B cell (primary cell): ENCODE measurements at regions not wholly inside any gene's neighbourhood (a gene's known extent, or its start where the extent isn't known, plus 50 kb on each side); places are given as distances from the start of the nearest gene placed in this dataset.
"Not testable (repeated sequence)": the region's sequence is repeated elsewhere in the genome, so short reads cannot be mapped to it uniquely, and the experiment has no call there.

ENCODE experiments used
- ATAC-seq: fragments of 200-7000 bp; cut with Tn5 transposase; one replicate; pipeline ENCODE4 v1.10.0; 2021; ENCODE audit warnings: low read depth, mild to moderate bottlenecking, moderate number of reproducible peaks, moderate library complexity
- CTCF ChIA-PET: fragments of 350-600 bp; sonication (Branson Sonifier 250); formaldehyde crosslinking; loops from one replicate; lab custom pipeline; 2021; ENCODE audit warnings: antibody characterized with exemption, inconsistent platforms; lab: Charles Lee
- POLR2A ChIA-PET: fragments of 350-600 bp; sonication (Branson Sonifier 250); formaldehyde crosslinking; loops from one replicate; lab custom pipeline; 2021; ENCODE audit warnings: antibody characterized with exemption; lab: Charles Lee
- DNase-seq: peaks from one replicate; pipeline ENCODE4 v3.0.0; 2013
- H2AFZ ChIP-seq: 2 replicates; pipeline ENCODE4 v1.6.1; 2012; ENCODE audit warnings: mild to moderate bottlenecking, low read depth, low read length; ENCODE audit not compliant: insufficient read depth, poor library complexity, severe bottlenecking
- H3K27ac ChIP-seq, 2 donors: 1 replicate in 1 of 2; 2 replicates in 1 of 2; pipeline ENCODE4 v1.5.1; 2012 to 2013; ENCODE audit warnings: low read length in 2 of 2, mild to moderate bottlenecking in 2 of 2, moderate library complexity in 1 of 2
- H3K27me3 ChIP-seq, 4 experiments: fragments of 200-600 bp in 1 of 4; sonication (generic) in 1 of 4; replicated peaks in 1 of 4; 1 replicate in 2 of 4; 2 replicates in 2 of 4; pipeline versions ENCODE4 v1.6.1 to v1.7.0; 2013 to 2016; ENCODE audit warnings: low read length in 3 of 4, mild to moderate bottlenecking in 2 of 4, mixed read lengths in 1 of 4, moderate library complexity in 1 of 4; ENCODE audit not compliant: insufficient read depth in 4 of 4, control insufficient read depth in 3 of 4; ENCODE audit errors: control extremely low read depth in 1 of 4
- H3K36me3 ChIP-seq, 2 experiments: replicated peaks in 1 of 2; 1 replicate in 1 of 2; 2 replicates in 1 of 2; pipeline versions ENCODE4 v1.6.1 to v1.7.1; 2013; ENCODE audit warnings: low read length in 1 of 2; ENCODE audit not compliant: insufficient read depth in 2 of 2, control insufficient read depth in 1 of 2; ENCODE audit errors: control extremely low read depth in 1 of 2, extremely low read depth in 1 of 2
- H3K4me1 ChIP-seq, 2 donors: fragments of 200-600 bp in 1 of 2; sonication (generic) in 1 of 2; 1 replicate in 1 of 2; 2 replicates in 1 of 2; pipeline versions ENCODE4 v1.5.1 to v1.6.1; 2013 to 2017; ENCODE audit warnings: low read length in 2 of 2; ENCODE audit not compliant: control insufficient read depth in 2 of 2, insufficient read depth in 2 of 2
- H3K4me2 ChIP-seq: replicated peaks from 2 replicates; pipeline ENCODE3; 2012; ENCODE audit warnings: mild to moderate bottlenecking, low read depth, low read length; ENCODE audit not compliant: poor library complexity, severe bottlenecking
- H3K4me3 ChIP-seq, 5 experiments: fragments of 200-600 bp in 1 of 5; sonication (generic) in 1 of 5; 1 replicate in 3 of 5; 2 replicates in 2 of 5; pipeline versions ENCODE4 v1.5.1 to v1.7.0; 2011 to 2016; ENCODE audit warnings: low read length in 4 of 5, mild to moderate bottlenecking in 4 of 5, low read depth in 2 of 5, control low read depth in 1 of 5, moderate library complexity in 1 of 5; ENCODE audit not compliant: insufficient read depth in 1 of 5; ENCODE audit errors: control extremely low read depth in 1 of 5, extremely low read depth in 1 of 5
- H3K79me2 ChIP-seq: fragments of 200-600 bp; sonication (generic); one replicate; pipeline ENCODE4 v1.6.0; 2016; ENCODE audit warnings: low read length; ENCODE audit not compliant: control insufficient read depth, insufficient read depth
- H3K9ac ChIP-seq: fragments of 200-600 bp; sonication (generic); 2 replicates; pipeline ENCODE4 v1.6.1; 2017; ENCODE audit warnings: mild to moderate bottlenecking, low read length, moderate library complexity
- H3K9me3 ChIP-seq, 3 donors: one replicate each; pipeline versions ENCODE4 v1.6.1 to v1.7.1; 2013; ENCODE audit warnings: low read length in 2 of 3; ENCODE audit not compliant: control insufficient read depth in 2 of 3, insufficient read depth in 1 of 3; ENCODE audit errors: control extremely low read depth in 1 of 3
- H4K20me1 ChIP-seq: 2 replicates; pipeline ENCODE4 v1.6.0; 2012; ENCODE audit warnings: mild to moderate bottlenecking, low read length; ENCODE audit not compliant: insufficient read depth, control insufficient read depth, poor library complexity, severe bottlenecking
- H3K27ac Mint-ChIP-seq: one replicate; pipeline ENCODE4 v1.8.0; 2021; ENCODE audit warnings: mixed read lengths
- H3K27me3 Mint-ChIP-seq: one replicate; pipeline ENCODE4 v1.8.0; 2021; ENCODE audit warnings: mixed read lengths
- H3K4me1 Mint-ChIP-seq: one replicate; pipeline ENCODE4 v1.8.0; 2021; ENCODE audit warnings: mixed read lengths
- H3K4me3 Mint-ChIP-seq: one replicate; pipeline ENCODE4 v1.8.0; 2021; ENCODE audit warnings: mixed read lengths
- H3K9me3 Mint-ChIP-seq: one replicate; pipeline ENCODE4 v1.8.0; 2022; ENCODE audit warnings: mixed read lengths; ENCODE audit not compliant: insufficient read depth
- EZH2 ChIP-seq: IDR thresholded peaks from 2 replicates; pipeline ENCODE4 v1.6.1; 2012; ENCODE audit warnings: borderline replicate concordance, low read depth, mild to moderate bottlenecking, moderate library complexity, low read length; ENCODE audit not compliant: insufficient read depth, poor library complexity, severe bottlenecking
- WGBS: methylation state at CpG from one replicate; pipeline ENCODE4 v1.1.5; 2013; ENCODE audit warnings: missing lambda C conversion rate; ENCODE audit not compliant: insufficient coverage; 5-methylcytosine and 5-hydroxymethylcytosine counted together
- intact Hi-C: fragments of 100-400 bp; cut with micrococcal nuclease; formaldehyde crosslinking; loops from one replicate; pipeline ENCODE4 v1.10.0; 2022
- TF ChIP-seq, protein P1 (sequence below): fragments of 200-600 bp; IDR thresholded peaks from one replicate; pipeline ENCODE4 v1.8.0; 2022; ENCODE audit warnings: antibody characterized with exemption, mild to moderate bottlenecking

DNA sequence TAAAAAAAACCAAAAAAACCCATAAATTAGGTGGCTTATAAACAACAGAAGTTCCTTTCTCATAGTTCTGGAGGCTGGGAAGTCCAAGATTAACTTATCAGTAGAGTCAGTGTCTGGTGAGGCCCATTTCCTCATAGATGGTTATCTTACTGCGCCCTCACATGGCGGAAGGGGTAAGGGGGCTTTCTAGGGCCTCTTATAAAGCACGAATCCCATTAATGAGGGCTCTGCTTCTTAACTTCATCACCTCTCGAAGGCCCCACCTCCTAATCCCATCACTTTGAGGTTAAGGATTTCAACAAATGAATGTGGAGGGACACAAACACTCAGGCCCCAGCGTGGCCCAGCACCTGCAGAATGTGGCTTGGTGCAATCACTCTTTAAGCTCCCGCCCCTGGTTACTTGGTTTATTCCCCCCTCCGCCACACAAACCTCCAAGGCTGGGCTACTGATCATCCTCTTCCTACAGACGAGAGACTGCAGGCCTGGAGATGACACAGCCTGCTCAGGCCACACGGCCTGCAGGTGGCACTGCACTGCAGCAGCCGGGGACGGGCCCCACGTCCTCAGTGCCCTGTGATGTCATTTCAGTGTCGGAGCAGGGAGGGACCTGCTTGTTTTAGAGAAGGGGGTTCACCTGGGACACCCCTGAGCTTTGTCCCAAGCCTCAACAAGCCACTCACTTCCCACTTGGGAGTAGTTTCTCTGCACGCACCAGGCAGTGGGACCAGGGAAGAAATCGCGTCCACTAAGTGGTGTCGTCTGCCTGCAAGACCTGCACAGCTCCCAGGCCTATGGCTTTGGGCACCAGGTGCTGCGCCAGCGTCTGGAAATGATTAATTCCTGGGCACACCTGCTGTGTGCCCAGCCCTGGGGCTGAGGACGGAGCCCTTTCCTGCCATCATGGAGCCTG, 178.5 kb downstream of the NPIPB11 start:
- H3K9me3 ChIP-seq, H4K20me1 ChIP-seq, H3K27me3 Mint-ChIP-seq, H3K9ac ChIP-seq, H3K9me3 Mint-ChIP-seq, H3K4me2 ChIP-seq, POLR2A ChIA-PET, H3K36me3 ChIP-seq, CTCF ChIA-PET, H3K27me3 ChIP-seq, intact Hi-C loops, H3K4me3 Mint-ChIP-seq, H3K79me2 ChIP-seq, H3K4me1 ChIP-seq, H2AFZ ChIP-seq, H3K27ac ChIP-seq, H3K27ac Mint-ChIP-seq, H3K4me3 ChIP-seq: not testable (repeated sequence)
- DNase-seq = peak; percentile 80
- peaks cover 11% of the 10 kb centered on the region for H3K4me1 Mint-ChIP-seq
- peak; percentile 99 for ATAC-seq
- TF ChIP-seq, protein P1, sequence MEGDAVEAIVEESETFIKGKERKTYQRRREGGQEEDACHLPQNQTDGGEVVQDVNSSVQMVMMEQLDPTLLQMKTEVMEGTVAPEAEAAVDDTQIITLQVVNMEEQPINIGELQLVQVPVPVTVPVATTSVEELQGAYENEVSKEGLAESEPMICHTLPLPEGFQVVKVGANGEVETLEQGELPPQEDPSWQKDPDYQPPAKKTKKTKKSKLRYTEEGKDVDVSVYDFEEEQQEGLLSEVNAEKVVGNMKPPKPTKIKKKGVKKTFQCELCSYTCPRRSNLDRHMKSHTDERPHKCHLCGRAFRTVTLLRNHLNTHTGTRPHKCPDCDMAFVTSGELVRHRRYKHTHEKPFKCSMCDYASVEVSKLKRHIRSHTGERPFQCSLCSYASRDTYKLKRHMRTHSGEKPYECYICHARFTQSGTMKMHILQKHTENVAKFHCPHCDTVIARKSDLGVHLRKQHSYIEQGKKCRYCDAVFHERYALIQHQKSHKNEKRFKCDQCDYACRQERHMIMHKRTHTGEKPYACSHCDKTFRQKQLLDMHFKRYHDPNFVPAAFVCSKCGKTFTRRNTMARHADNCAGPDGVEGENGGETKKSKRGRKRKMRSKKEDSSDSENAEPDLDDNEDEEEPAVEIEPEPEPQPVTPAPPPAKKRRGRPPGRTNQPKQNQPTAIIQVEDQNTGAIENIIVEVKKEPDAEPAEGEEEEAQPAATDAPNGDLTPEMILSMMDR = peak; percentile 41
- WGBS = 86% methylated on average over 5 of the region's 20 CpGs

DNA sequence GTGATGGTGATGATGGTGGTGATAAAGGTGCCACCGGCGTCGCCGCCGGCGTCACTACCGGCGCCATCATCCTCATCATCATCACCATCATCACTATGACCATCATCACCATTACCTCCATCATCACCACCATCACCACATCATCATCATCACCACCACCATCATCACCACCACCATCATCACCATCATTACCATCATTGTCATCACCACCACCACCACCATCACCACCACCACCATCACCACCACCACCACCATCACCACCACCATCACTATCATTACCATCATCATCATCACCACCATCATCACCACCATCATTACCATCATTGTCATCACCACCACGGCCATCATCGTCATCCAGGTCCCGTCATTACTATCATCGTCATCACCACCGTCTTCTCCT, 179.7 kb downstream of the NPIPB11 start:
- H2AFZ ChIP-seq = no peak overlapping the region
- no peaks in the 10 kb centered on the region for H3K36me3 ChIP-seq
- no peak for ATAC-seq
- H3K4me3 ChIP-seq = no peak overlapping the region
- H3K9me3 Mint-ChIP-seq = no peaks in the 10 kb centered on the region
- H3K4me2 ChIP-seq = no peak overlapping the region
- peaks cover 0 to 11% (median 0%) of the 10 kb centered on the region in 3 donors for H3K9me3 ChIP-seq
- H3K4me3 Mint-ChIP-seq = no peak overlapping the region
- 0% methylated on average over 2 of the region's 13 CpGs for WGBS
- H3K9ac ChIP-seq = no peak overlapping the region
- DNase-seq = no peak
- POLR2A ChIA-PET = no interaction called here
- CTCF ChIA-PET = no interaction called here
- H3K4me1 Mint-ChIP-seq = peaks cover 11% of the 10 kb centered on the region
- intact Hi-C loops = no loop called here
- H3K79me2 ChIP-seq = no peaks in the 10 kb centered on the region
- peaks cover 0 to 5% of the 10 kb centered on the region in 2 donors for H3K4me1 ChIP-seq
- H3K27ac ChIP-seq = no peak overlapping the region
- no peaks in the 10 kb centered on the region for H3K27me3 ChIP-seq
- no peak for TF ChIP-seq EZH2
- TF ChIP-seq, protein P1 = no peak
- no peak overlapping the region for H3K27ac Mint-ChIP-seq
- no peaks in the 10 kb centered on the region for H4K20me1 ChIP-seq
- H3K27me3 Mint-ChIP-seq = no peaks in the 10 kb centered on the region

DNA sequence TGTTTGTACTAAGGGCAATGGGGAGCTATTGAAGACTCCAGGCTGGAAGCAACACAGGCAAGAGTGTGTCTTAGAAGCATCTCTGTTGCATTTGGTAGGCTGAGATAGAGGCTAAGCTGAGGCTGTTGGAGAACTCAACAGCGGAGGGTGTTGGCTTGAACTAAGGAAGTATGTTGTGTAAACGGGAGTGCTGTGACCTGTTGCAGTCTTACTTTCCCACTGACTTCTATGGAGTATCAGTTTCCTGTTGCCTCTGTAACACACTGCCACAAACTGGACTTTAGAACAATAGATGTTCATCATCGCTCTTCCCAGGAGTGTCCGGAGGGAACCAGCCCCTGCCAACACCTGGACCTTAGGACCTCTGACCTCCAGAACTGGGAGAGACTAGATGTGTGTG, 181.8 kb downstream of the NPIPB11 start:
- WGBS = 100% methylated on average over 1 of the region's 4 CpGs
- H4K20me1 ChIP-seq, H3K27ac Mint-ChIP-seq, DNase-seq, ATAC-seq, CTCF ChIA-PET, intact Hi-C loops, H2AFZ ChIP-seq, H3K27me3 ChIP-seq, H3K4me3 Mint-ChIP-seq, H3K4me2 ChIP-seq, H3K4me1 ChIP-seq, H3K9me3 Mint-ChIP-seq, H3K9ac ChIP-seq, H3K79me2 ChIP-seq, POLR2A ChIA-PET, H3K27ac ChIP-seq, H3K36me3 ChIP-seq, H3K4me3 ChIP-seq, H3K27me3 Mint-ChIP-seq: not testable (repeated sequence)
- H3K4me1 Mint-ChIP-seq = peaks cover 11% of the 10 kb centered on the region
- peaks cover 0 to 11% (median 0%) of the 10 kb centered on the region in 3 donors for H3K9me3 ChIP-seq
